Mucosa of descending colon (tissue), 3 donors: ENCODE measurements at regions not wholly inside any gene's neighbourhood (a gene's known extent, or its start where the extent isn't known, plus 50 kb on each side); places are given as distances from the start of the nearest gene placed in this dataset.

Experiments
- ATAC-seq: fragments of 200-7000 bp; cut with Tn5 transposase; one replicate; pipeline ENCODE4 v1.9.1; 2020; ENCODE audit warnings: mild to moderate bottlenecking, moderate library complexity
- DNase-seq, 3 donors: peaks; one replicate each; pipeline ENCODE4 v3.0.0-alpha.2; 2020
- H3K36me3 ChIP-seq: fragments of 200-600 bp; one replicate; pipeline ENCODE4 v1.8.0; 2021; ENCODE audit warnings: low read depth, mild to moderate bottlenecking
- H3K4me1 ChIP-seq: fragments of 200-600 bp; one replicate; pipeline ENCODE4 v1.8.0; 2021; ENCODE audit warnings: low read depth, mild to moderate bottlenecking
- H3K4me3 ChIP-seq: fragments of 200-600 bp; one replicate; pipeline ENCODE4 v1.8.0; 2021; ENCODE audit warnings: mild to moderate bottlenecking
- H3K9me3 ChIP-seq: fragments of 200-600 bp; one replicate; pipeline ENCODE4 v1.8.0; 2021; ENCODE audit warnings: mild to moderate bottlenecking
- CTCF ChIP-seq: fragments of 200-600 bp; IDR thresholded peaks from one replicate; pipeline ENCODE4 v1.8.0; 2022; ENCODE audit warnings: antibody characterized with exemption, mild to moderate bottlenecking
- intact Hi-C, 2 donors: fragments of 100-400 bp; cut with DNase I in 1 of 2; cut with micrococcal nuclease in 1 of 2; formaldehyde crosslinking; loops; one replicate each; pipeline versions ENCODE4 v1.11.0 to v1.11.1; 2022; cut with DNase I, micrococcal nuclease
- donor health status: DM: no; HTN: no; CAD: no; lungs with moderate emphysema.
- donor health status: DM: no; HTN: no; CAD: no.
- donor health status: DM: no; HTN: yes; CAD: no.

- DNase-seq (no peak), ATAC-seq (no peak)
- H3K36me3 ChIP-seq, result no peaks in the 10 kb centered on the region
- no peak overlapping the region for H3K4me3 ChIP-seq
- H3K4me1 ChIP-seq, result peaks cover 10% of the 10 kb centered on the region
- intact Hi-C loops, result no loop called here
- H3K9me3 ChIP-seq, result no peaks in the 10 kb centered on the region
- no peak for TF ChIP-seq CTCF
Measured at GRCh38 chr18:33838054-33838453, 260.0 kb downstream of the ASXL3 start.

- Histone ChIP-seq H3K36me3 (no peaks in the 10 kb centered on the region), H3K9me3 (no peaks in the 10 kb centered on the region), H3K4me1 (peaks cover 10% of the 10 kb centered on the region), H3K4me3 (no peak overlapping the region)
- intact Hi-C loops, result no loop called here
- ATAC-seq, result no peak
- DNase-seq, result no peak
- TF ChIP-seq CTCF, result no peak
Measured at GRCh38 chr18:33837191-33837590, 259.2 kb downstream of the ASXL3 start.

GRCh38 chr18:33836564-33836963 is 258.5 kb downstream of the ASXL3 start:
- no peaks in the 10 kb centered on the region for H3K9me3 ChIP-seq
- intact Hi-C loops, result no loop called here

GRCh38 chr18:33835419-33835818 is 257.4 kb downstream of the ASXL3 start:
- no peaks in the 10 kb centered on the region for H3K36me3 ChIP-seq
- no peak overlapping the region for H3K4me3 ChIP-seq
- no peak for DNase-seq
- peaks cover 2% of the 10 kb centered on the region for H3K9me3 ChIP-seq
- peaks cover 12% of the 10 kb centered on the region for H3K4me1 ChIP-seq
- TF ChIP-seq CTCF, result no peak
- intact Hi-C loops, result no loop called here
- ATAC-seq, result no peak

More at GRCh38 chr18:33836564-33836963, 258.5 kb downstream of the ASXL3 start:
- no peak for TF ChIP-seq CTCF
- no peak overlapping the region for H3K4me3 ChIP-seq
- ATAC-seq (no peak), DNase-seq (no peak)
- no peaks in the 10 kb centered on the region for H3K36me3 ChIP-seq
- peaks cover 10% of the 10 kb centered on the region for H3K4me1 ChIP-seq

- peaks cover 13% of the 10 kb centered on the region for H3K4me1 ChIP-seq
- ATAC-seq, result no peak
- TF ChIP-seq CTCF, result no peak
- peaks cover 2% of the 10 kb centered on the region for H3K9me3 ChIP-seq
- no peak overlapping the region for H3K4me3 ChIP-seq
- intact Hi-C loops, result no loop called here
- no peak for DNase-seq
- H3K36me3 ChIP-seq, result no peaks in the 10 kb centered on the region
Measured at GRCh38 chr18:33833842-33834241, 255.8 kb downstream of the ASXL3 start.

GRCh38 chr18:33831424-33831823 is 253.4 kb downstream of the ASXL3 start:
- H3K36me3 ChIP-seq, result no peaks in the 10 kb centered on the region
- ATAC-seq (no peak), DNase-seq (no peak)
- intact Hi-C loops, result no loop called here
- H3K4me3 ChIP-seq, result no peak overlapping the region
- peaks cover 2% of the 10 kb centered on the region for H3K9me3 ChIP-seq
- no peak for TF ChIP-seq CTCF
- peaks cover 13% of the 10 kb centered on the region for H3K4me1 ChIP-seq
